A673 (cell line): ENCODE measurements at regions not wholly inside any gene's neighbourhood (a gene's known extent, or its start where the extent isn't known, plus 50 kb on each side); places are given as distances from the start of the nearest gene placed in this dataset.

Experiments
- CTCF ChIP-seq: fragments of 300-800, 200-600 bp; sonication (generic); conservative IDR thresholded peaks from 2 replicates; pipeline ENCODE4 v1.5.1; 2017; ENCODE audit warnings: low read depth, mild to moderate bottlenecking, antibody characterized with exemption, low read length, moderate library complexity, mixed read lengths
- EZH2 ChIP-seq: fragments of 200-600 bp; sonication (generic); IDR thresholded peaks from 2 replicates; pipeline ENCODE4 v1.6.1; 2017; ENCODE audit warnings: borderline replicate concordance, low read depth, mild to moderate bottlenecking, mixed read lengths, antibody characterized with exemption, low read length; ENCODE audit not compliant: poor library complexity, severe bottlenecking

DNA sequence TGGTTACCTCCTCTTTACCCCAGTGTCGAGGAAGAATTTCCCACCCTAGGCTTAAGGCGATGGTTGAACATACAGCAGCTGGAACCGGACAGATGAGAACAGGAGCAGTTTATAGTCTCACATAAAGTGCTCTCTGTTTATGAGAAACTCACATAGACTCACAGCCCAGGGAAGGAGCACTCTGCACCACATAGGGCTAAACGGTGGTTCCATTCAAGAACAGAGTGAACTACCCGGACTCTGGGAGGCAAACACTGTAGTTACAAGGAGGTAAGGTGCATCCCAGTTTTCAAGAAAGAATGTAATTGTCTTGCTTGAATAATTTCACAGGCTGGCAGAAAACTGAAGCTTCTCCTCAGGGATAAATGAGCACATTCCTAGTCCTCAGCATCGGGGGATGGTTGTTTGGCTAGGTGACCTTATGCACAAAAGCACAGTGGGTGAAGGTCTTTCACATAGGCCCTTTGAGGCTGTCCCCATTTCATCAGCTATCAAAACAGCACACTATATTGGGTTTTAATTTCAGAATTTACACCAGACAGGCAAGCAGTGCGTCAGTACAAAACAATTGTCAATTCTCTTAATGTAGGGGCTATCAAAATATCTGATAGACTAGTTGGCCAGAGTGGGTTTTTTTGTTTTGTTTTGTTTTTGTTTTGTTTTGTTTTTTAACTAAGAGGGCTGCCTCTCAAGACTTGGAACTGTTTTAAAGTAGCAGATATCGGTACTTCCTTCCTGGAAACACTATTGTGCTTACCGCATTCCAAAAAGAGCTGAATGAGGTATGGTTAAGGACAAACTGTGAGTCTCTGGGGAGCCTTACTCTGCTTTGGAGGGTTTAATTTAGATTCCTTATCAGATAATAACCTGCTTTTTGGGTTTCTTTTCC lies 918.1 kb upstream of the CDH8 start:
- no peak for TF ChIP-seq CTCF
- no peak for TF ChIP-seq EZH2
